ENCODE measurements at regions not wholly inside any gene's neighbourhood (a gene's known extent, or its start where the extent isn't known, plus 50 kb on each side); places are given as distances from the start of the nearest gene placed in this dataset.

DNA sequence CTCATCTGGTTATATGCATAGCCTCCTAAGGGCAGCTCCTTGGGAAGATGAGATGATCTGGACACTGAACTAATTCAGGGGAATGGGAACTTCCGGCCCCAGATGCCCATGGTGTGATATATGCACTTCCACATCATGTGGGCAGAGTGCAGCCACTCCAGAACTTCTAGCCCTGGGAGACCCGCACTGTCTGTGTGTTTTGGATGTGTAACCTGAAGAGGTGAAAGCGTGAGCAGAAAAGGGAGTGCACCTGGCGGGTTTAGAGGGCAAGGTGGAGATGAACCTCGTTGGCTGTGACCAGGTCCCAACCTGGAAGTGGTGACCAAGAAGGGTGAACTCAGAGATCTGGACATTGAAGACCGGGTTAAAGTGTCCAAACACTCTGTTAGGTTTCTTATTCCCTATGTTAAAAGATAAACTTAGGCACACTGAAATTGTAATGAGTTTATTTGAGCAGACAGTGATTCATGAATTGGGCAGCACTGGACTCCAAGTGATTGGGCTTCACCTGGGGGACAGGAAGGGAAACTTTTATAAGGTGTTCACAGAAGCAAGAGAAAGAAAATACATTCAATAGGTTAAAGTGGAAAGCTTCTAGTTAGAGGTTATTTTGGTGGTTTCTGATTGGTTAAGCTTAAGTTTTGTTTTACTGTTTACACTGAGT is 296.2 kb upstream of the SKOR2 start:
- no peak for TF ChIP-seq ZC3H10 (CRISPR knock-in tag; IDR thresholded peaks at IDR 0.05)
- TF ChIP-seq ZFP30 (CRISPR knock-in tag; IDR thresholded peaks at IDR 0.05), result no peak
- TF ChIP-seq, protein P1, sequence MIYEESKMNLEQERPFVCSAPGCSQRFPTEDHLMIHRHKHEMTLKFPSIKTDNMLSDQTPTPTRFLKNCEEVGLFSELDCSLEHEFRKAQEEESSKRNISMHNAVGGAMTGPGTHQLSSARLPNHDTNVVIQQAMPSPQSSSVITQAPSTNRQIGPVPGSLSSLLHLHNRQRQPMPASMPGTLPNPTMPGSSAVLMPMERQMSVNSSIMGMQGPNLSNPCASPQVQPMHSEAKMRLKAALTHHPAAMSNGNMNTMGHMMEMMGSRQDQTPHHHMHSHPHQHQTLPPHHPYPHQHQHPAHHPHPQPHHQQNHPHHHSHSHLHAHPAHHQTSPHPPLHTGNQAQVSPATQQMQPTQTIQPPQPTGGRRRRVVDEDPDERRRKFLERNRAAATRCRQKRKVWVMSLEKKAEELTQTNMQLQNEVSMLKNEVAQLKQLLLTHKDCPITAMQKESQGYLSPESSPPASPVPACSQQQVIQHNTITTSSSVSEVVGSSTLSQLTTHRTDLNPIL (CRISPR knock-in tag; IDR thresholded peaks at IDR 0.05; ENCODE audit: low read depth), result no peak
- TF ChIP-seq ARNTL (CRISPR knock-in tag; IDR thresholded peaks at IDR 0.05; ENCODE audit: borderline replicate concordance, low read depth), result no peak
- no peak for TF ChIP-seq ZNF70 (CRISPR knock-in tag; IDR thresholded peaks at IDR 0.05)
- TF ChIP-seq TCF4 (CRISPR knock-in tag; IDR thresholded peaks at IDR 0.05; ENCODE audit: borderline replicate concordance), result no peak
- no peak for TF ChIP-seq ESRRG (CRISPR knock-in tag; IDR thresholded peaks at IDR 0.05)
- TF ChIP-seq GLIS3 (CRISPR knock-in tag; IDR thresholded peaks at IDR 0.05), result no peak
- TF ChIP-seq, protein P2, sequence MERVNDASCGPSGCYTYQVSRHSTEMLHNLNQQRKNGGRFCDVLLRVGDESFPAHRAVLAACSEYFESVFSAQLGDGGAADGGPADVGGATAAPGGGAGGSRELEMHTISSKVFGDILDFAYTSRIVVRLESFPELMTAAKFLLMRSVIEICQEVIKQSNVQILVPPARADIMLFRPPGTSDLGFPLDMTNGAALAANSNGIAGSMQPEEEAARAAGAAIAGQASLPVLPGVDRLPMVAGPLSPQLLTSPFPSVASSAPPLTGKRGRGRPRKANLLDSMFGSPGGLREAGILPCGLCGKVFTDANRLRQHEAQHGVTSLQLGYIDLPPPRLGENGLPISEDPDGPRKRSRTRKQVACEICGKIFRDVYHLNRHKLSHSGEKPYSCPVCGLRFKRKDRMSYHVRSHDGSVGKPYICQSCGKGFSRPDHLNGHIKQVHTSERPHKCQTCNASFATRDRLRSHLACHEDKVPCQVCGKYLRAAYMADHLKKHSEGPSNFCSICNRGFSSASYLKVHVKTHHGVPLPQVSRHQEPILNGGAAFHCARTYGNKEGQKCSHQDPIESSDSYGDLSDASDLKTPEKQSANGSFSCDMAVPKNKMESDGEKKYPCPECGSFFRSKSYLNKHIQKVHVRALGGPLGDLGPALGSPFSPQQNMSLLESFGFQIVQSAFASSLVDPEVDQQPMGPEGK (CRISPR knock-in tag; IDR thresholded peaks at IDR 0.05; ENCODE audit: borderline replicate concordance), result no peak
- no peak for TF ChIP-seq RARB (CRISPR knock-in tag; IDR thresholded peaks at IDR 0.05)
